GM20000 (cell line): ENCODE measurements at regions not wholly inside any gene's neighbourhood (a gene's known extent, or its start where the extent isn't known, plus 50 kb on each side); places are given as distances from the start of the nearest gene placed in this dataset.
"Not testable (repeated sequence)": the region's sequence is repeated elsewhere in the genome, so short reads cannot be mapped to it uniquely, and the experiment has no call there.

Source experiments
- DNase-seq: peaks from one replicate; pipeline ENCODE4 v3.0.0; 2012; ENCODE audit warnings: low spot score
- CTCF ChIP-seq: IDR thresholded peaks from 2 replicates; pipeline ENCODE4 v1.5.1; 2012; ENCODE audit warnings: mild to moderate bottlenecking, control low read depth; ENCODE audit errors: extremely low read depth, missing control alignments

- TF ChIP-seq CTCF: no peak
- no peak for DNase-seq
These were observed 149.7 kb upstream of the SLC16A7 start for GRCh38 chr12:59446116-59446515.

GRCh38 chr12:59444932-59445331 is 150.9 kb upstream of the SLC16A7 start:
- no peak for DNase-seq
- TF ChIP-seq CTCF: peak; percentile 19

- no peak for TF ChIP-seq CTCF
These were observed 163.8 kb upstream of the SLC16A7 start for GRCh38 chr12:59432057-59432456.

GRCh38 chr12:59431266-59431665 is 164.6 kb upstream of the SLC16A7 start:
- DNase-seq: no peak
- no peak for TF ChIP-seq CTCF

More at GRCh38 chr12:59432057-59432456, 163.8 kb upstream of the SLC16A7 start:
- DNase-seq: no peak

- no peak for DNase-seq
- TF ChIP-seq CTCF: no peak
These were observed 166.1 kb upstream of the SLC16A7 start for GRCh38 chr12:59429766-59430165.

GRCh38 chr12:59425798-59426197 is 170.0 kb upstream of the SLC16A7 start:
- no peak for DNase-seq

GRCh38 chr12:59424666-59425065 is 171.2 kb upstream of the SLC16A7 start:
- not testable (repeated sequence) for DNase-seq

More at GRCh38 chr12:59425798-59426197, 170.0 kb upstream of the SLC16A7 start:
- no peak for TF ChIP-seq CTCF

- no peak for TF ChIP-seq CTCF
- DNase-seq: no peak
These were observed 181.8 kb upstream of the SLC16A7 start for GRCh38 chr12:59414051-59414450.
